Fibroblast of villous mesenchyme (primary cell): ENCODE measurements at regions not wholly inside any gene's neighbourhood (a gene's known extent, or its start where the extent isn't known, plus 50 kb on each side); places are given as distances from the start of the nearest gene placed in this dataset.

Source experiments
- DNase-seq: peaks from one replicate; pipeline ENCODE4 v3.0.0-alpha.2; 2010; ENCODE audit warnings: low read depth
- H3K4me3 ChIP-seq: 2 replicates; pipeline ENCODE4 v1.5.1; 2011; ENCODE audit warnings: low read depth, mild to moderate bottlenecking, low read length
- TF ChIP-seq, protein P1 (sequence below): IDR thresholded peaks from 2 replicates; pipeline ENCODE4 v1.5.1; 2012; ENCODE audit warnings: low read depth, mild to moderate bottlenecking, low read length; ENCODE audit not compliant: insufficient read depth

DNA sequence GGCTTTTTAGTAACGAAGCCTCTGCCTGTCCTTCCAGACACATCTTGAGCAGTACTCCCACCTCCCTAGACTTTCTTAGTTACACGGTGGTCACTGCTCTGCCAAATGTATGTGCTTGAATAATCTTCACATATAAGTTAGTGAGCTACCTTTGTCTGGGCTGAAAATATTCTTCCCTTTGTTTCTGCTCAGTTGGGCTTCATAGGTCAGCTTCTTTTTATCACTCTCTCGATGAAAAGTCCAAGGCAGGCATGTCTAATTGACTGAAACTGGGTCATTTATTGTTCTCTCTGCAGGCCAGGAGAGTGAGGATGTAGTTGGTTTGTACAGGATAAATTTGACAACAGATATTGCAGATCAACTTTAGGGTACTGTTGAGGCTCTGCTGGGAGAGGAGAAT, 636.7 kb upstream of the IGFBP3 start:
- DNase-seq = no peak
- TF ChIP-seq, protein P1, sequence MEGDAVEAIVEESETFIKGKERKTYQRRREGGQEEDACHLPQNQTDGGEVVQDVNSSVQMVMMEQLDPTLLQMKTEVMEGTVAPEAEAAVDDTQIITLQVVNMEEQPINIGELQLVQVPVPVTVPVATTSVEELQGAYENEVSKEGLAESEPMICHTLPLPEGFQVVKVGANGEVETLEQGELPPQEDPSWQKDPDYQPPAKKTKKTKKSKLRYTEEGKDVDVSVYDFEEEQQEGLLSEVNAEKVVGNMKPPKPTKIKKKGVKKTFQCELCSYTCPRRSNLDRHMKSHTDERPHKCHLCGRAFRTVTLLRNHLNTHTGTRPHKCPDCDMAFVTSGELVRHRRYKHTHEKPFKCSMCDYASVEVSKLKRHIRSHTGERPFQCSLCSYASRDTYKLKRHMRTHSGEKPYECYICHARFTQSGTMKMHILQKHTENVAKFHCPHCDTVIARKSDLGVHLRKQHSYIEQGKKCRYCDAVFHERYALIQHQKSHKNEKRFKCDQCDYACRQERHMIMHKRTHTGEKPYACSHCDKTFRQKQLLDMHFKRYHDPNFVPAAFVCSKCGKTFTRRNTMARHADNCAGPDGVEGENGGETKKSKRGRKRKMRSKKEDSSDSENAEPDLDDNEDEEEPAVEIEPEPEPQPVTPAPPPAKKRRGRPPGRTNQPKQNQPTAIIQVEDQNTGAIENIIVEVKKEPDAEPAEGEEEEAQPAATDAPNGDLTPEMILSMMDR = no peak
- no peak overlapping the region for H3K4me3 ChIP-seq

DNA sequence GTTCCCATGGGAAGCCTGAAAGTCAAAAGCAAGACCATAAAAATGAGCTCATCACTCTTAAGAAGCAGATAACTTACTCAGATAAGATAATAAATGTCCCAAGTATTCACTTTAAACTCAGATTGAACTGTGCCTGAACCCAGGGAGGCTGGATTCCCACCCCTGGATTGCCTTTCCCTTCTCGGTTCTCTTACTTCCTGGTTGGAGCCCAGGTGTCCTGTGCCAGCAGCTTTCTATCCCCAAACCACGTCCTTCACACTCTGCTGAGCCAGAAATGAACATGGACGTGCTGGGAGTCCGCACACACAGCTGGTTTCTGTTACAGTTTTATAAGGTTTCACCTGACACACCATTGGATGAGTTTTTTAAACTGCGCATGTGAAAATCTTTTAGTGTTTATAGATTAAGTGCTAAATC, 636.2 kb upstream of the IGFBP3 start:
- peak; percentile 97 for DNase-seq
- TF ChIP-seq, protein P1 = no peak
- no peak overlapping the region for H3K4me3 ChIP-seq

DNA sequence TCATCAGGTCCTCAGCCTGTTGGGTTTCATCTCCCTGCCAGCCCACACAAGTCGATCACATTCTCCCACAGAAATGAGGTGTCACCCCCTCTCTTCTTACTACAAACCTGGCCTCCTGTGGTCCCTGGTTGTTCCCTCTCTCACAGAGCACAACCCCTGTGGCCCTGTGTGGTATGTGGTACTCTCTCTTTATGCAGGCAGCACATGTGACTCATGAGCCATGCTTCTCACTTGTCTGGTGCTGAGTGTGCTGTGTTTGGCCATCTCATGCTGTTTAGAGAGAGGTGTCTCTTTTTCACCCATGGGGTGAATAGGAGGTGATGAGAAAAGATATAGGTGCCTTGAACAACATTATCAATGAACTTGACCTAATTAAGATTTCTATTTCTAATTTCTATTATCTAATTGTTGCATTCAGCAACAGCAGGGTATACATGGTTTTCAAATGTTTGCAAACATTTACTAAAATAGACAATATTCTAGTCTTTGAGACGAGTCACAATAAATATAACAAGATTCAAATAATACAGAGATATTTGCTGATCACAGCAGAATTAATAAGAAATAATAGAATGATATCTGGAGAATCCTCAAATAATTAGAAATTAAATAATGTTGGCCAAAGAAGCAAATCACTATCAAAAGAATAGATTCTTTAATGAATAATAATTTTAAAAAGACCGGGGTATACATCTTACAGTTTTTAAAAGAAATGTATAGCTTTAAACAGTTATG, 633.8 kb upstream of the IGFBP3 start:
- DNase-seq = no peak
- TF ChIP-seq, protein P1 = no peak

DNA sequence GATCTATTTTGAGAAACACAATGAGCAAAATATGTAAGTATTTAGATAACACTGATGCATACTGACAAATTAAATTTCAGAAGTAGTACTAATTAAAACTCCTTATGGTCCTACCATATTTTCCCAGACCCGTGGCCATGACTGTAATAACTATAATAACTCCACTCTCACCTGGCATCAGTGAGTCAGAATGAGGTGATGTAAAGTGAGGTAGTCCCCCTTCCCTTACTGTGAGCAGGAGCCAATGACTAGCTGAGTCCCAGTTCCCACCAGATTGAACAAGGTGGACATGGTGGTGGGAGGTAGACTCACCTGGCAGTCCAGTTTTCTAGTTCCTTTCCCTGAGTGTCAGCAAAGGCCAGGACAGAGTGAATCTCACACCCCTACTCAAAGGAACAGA, 630.5 kb upstream of the IGFBP3 start:
- no peak for DNase-seq
- TF ChIP-seq, protein P1 = no peak
- no peak overlapping the region for H3K4me3 ChIP-seq

More for the DNA sequence above, 633.8 kb upstream of the IGFBP3 start:
- H3K4me3 ChIP-seq = no peak overlapping the region

DNA sequence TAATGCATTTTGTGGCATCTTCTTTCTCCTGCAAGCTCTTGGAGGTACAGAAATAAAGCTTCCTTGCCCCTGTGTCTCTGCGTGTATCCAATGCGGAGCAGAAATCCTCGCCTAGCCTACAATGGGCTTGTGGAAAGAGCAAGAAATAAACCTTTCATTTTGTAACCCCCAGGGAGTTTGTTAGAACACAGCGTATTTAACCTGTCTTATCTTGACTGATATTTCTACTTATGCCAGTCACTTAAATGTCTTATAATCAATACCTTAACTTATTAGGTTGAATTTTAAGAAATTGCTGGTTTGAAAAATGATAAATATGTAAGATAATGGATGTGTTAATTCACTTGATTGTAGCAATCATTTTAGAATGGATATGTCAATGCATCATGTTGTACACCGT, 629.8 kb upstream of the IGFBP3 start:
- no peak for DNase-seq
- no peak overlapping the region for H3K4me3 ChIP-seq
- TF ChIP-seq, protein P1 = no peak

DNA sequence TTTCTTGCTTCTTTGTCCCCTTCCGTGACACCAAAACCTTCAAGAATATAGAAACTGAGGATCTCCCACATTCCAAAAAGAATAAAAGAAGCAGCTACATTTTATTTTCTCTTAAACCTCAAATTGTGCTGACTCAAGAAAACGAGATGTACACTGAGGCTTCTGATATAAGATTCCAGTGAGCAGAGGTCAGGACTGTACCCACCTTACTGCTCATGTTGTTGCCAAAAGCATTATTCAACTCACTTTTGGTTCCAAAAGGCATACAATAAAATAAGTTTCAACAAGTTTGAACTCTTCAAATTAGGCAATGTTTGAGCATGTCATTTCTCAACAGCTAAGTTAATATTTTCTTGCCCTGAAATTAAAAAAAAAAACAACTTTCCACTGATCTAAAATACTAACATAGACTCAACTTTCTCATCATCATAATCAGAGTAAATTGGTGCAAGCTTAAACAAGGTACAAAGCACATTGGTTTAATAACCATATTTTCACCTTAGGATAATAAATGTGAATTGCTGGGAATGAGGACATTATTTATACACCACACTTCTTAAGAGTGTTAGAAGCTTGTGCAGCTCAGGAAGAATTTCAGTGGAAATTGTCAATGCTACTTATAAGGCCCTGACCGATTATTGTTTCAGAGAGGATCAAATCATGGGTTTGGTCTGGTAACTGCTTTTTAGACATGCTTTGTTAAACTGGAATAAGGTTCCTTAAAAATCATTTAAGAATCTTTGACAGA, 629.0 kb upstream of the IGFBP3 start:
- no peak for DNase-seq
- H3K4me3 ChIP-seq = no peak overlapping the region
- TF ChIP-seq, protein P1 = no peak
